ENCODE measurements at regions not wholly inside any gene's neighbourhood (a gene's known extent, or its start where the extent isn't known, plus 50 kb on each side); places are given as distances from the start of the nearest gene placed in this dataset.

DNA sequence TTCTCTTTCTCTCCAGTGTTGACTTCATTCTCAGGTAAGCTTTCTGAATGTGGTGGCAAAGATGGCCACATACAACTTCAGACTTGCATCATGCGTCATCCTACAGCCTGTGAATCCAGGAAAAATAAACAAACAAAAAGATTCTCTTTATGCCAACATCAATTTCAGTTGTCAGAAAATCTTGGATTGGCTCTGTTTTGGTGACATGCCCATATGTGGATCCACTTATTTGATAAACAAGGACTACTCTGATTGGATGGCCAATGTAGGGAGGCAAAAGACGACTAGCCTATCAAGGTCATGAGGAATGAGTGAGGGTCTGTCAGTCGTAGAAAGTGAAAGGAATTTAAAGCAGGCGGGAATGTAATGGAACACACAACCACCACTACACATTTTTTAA, 866.6 kb downstream of the USP25 start:
- DNase-seq, result no peak

DNA sequence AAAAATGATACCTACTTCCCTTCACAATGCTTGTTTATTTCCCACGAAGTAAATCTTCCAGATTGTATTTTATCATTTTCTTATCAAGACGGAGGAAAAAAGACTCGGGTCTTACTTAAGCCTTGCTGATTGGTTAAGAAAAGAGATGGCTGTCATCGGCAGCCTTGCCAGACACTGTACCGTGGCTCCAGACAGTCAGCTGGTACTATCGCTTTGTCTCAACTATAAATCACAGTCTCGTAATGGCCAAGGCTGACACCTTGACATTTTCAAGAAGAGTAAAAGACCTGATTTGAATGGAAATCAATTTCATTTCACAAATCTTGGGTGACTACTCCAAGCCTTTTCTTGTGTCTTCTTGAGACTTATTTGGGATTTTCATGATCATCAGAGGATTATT, 868.0 kb downstream of the USP25 start:
- DNase-seq, result no peak

DNA sequence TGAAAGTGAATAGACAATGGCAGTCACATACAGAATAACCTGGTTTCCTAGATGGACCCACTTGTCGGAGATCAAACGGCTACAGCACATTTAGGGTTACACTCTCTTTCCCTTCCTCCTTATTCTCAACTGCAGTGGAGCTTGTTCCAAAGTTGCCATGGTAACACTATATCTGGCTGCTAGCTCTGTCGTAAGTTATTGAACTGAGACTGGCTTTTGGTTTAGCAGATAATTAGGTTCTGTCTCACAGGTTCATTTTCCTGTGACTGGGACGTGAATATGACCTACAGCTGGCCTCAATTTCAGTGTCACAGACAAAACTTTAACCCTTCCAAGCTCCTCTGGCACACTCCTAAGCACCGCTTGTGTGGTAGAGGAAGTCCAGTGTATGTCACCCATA, 875.8 kb downstream of the USP25 start:
- DNase-seq, result no peak

DNA sequence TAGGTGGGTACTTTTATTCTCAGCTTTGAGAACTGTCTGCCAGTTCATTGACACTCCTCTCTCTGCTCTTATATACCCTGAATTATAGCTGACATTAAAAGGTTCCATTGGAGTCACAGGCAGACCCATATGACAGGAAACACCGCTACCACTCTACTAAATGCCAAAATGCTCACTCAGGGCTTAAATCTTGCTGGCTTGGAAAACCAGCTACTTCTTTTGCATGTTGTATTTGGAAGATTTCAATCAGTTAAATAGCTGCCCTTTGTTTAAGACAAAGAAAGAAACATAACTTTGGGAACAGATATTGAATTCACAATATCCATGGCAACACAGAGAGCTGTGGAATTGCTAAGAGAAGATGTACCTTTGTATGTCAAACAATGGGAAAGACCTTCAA, 876.5 kb downstream of the USP25 start:
- DNase-seq, result no peak

DNA sequence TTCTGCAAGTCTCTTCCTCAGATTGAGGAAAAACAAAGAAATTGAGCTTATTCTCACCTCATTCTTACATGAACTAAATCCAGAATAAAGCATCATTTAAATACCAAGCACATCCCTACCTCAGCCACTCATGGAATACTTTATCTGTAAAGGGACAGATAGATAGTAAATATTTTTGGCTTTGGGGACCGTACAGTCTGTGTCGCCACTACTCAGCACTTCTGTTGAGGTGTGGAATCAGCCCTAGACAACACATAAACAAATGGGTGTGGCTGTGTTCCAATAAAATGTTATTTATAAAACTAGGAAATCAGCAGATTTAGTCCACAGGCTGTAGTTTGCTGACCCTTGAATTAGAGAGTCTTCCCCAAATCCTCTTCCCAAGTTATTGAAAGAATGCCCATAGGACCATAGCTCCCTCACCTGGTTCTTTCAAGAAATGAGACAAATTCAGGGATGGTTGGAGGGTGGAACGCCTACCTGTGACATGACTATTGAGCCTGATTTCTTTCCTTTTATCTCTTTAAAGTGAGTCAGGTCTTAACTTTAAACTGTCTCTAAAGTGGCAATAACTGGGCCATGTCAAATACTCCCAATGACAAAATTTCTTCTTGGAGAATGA, 878.5 kb downstream of the USP25 start:
- DNase-seq, result no peak

DNA sequence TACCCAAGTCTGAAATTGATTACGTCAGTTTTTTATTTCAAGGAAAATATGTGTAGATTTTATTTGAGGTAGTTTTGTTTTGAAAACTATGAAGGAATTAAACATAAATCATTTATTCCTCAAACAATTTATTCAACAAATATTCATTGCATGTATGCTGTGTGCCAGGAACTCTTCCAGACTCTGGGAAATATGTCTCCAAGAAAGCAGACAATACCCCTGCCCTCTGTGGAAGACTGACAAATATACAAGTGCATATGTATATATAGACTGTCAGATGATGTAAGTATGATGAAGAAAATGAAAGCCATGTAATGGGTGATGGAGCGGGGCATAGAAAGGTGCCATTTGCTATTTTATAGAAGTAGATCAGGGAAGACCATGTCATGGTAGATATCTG, 889.5 kb downstream of the USP25 start:
- DNase-seq, result no peak

GRCh38 chr21:16620786-16621320, 891.1 kb downstream of the USP25 start:
- DNase-seq, result no peak

DNA sequence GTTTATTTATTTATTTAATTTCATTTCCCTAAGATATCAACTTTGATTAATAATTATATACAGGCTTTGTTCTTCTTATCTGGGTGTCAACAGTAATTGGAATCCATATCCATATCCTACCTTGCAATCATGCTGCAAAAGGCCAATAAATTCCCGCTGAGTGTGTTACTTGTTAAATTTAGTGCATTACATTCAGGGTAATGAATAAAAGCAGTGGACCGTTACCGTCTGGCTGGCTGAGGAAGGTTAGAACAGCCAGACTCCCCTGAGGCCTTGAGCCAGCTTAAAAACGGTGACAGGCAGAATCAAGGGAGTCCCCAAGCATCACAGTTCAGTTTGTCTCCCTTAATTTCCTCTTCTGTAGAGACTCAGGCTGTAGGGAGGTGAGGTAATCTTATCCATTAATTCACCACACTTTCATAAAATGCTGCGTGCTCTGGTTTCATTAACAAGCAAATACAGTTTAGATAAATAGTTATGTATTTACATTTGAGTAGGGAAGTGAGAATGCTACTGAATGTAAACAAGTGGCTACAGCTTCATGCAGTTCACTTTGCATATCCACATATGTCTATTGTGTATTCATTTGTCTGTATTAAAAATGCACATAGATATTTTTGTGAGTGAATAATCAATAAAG, 888.2 kb upstream of the CXADR start:
- no peak for DNase-seq

DNA sequence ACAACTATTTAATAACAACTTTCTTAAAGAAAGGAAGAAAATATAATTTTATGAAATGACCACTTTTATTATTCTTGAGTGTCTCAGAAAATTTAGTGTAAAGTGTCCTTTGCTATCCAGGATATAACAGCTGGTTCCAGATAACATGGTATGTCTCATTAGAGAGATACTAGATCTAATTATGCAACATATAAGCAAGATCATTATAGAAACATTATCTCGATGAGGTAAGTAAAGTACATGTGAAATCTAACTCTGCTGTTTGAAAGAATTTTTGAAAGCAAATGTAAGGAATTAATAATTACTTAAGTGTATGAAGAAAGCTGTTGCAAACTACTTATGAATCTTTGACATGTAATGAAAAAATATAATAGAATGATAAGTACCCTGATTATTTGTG, 887.4 kb upstream of the CXADR start:
- no peak for DNase-seq

GRCh38 chr21:16633831-16634459, 878.9 kb upstream of the CXADR start:
- DNase-seq, result no peak

DNA sequence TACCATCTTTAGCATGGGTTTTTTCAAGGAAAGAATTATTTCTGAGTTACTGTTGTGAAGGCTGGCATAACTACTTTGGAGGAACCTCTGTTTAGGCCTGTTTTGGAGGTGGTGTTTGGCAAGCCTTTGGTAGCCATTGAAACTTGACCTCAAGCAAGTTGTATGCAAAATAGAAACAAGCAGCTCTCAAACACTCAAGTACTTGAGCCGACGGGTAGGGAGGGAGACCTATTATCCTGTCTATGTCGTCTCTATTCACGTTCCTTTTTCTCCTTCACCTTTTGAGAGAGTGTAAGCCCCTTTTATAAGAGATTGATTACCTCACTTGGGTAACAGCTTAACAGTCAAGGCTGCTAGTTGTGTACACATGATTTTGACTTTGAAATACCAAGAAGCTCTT, 878.3 kb upstream of the CXADR start:
- no peak for DNase-seq

DNA sequence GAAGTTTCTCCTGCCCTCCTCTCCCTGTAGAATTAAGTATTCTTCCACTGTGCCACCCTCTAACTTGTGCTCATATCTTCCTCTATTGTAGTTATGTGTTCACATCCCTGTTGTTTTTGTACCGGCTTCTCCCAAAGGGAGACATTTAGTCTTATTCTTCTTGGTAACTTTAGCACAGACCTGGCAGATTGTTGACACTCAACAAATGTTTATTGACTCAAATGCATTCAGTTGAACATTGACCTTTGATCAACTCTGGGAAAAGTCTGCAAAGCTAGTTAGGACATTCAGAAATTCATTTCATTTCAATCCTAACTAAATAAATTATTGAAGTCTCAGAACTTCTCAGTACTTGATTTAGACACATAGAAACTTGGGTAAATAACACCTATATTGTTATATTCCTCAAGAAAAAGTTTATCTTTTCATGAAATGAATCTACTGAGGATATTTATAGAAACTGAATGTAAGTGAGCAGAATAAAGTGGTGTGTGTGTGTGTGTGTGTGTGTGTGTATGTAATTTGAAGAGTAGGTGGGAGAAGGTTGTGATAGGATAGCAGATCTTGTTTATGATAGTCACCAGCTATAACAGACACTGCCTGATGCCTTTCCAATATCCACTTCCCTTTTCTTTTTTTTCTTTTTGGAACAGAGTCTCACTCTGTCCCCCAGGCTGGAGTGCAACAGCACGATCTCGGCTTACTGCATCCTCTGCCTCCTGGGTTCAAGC, 872.4 kb upstream of the CXADR start:
- DNase-seq, result no peak

DNA sequence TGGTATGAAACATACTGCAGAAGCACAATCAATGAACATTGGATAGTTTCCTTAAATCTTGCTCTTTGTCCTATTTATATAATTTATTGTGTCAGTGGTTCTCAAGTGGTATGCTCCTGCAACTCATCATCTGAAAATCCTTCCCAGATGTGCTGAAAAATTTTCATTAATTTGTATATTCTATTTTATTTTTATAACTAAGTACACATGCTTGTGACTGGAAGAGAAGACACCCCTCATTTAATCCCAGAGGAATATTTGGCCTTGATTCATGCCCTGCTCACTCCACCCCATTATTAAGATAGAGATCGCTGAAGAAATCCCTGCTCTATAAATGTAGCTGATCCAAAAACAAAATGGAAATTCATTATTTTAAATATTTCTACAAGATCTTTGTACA, 870.5 kb upstream of the CXADR start:
- DNase-seq, result no peak

GRCh38 chr21:16644685-16645084, 868.2 kb upstream of the CXADR start:
- DNase-seq, result no peak

DNA sequence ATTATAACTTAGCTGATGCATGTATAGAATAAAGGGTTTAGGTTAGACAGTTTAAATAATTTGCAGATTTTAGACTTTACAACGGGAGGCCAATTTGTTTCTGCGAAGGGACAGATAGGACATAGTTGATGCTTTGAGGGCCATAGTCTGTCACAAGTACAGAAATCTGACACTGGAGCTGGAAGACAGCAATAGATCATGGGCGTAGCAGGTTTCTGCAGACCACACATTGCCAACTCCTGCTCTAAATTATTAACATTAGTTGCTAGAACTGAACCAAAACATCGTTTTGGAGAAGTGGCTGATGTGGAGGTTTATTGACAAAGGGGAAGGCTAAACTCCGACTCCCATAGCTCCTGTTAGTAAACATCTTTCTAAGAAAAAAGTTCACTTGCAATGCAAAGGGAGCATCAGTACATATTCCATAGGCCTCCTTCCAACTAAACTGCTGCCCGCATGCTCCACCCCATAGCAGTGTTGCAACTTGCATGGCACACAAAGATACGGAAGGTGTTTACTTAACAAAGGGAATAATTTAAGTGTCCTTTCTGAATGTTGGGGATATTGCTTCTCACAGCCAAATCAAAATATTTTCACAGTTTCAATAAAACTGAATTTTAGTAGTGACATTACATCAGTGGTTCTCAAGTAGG, 862.0 kb upstream of the CXADR start:
- DNase-seq, result no peak

- DNase-seq, result no peak
Observed at GRCh38 chr21:16651956-16652355, 860.9 kb upstream of the CXADR start.

GRCh38 chr21:16663436-16663835, 849.4 kb upstream of the CXADR start:
- no peak for DNase-seq

DNA sequence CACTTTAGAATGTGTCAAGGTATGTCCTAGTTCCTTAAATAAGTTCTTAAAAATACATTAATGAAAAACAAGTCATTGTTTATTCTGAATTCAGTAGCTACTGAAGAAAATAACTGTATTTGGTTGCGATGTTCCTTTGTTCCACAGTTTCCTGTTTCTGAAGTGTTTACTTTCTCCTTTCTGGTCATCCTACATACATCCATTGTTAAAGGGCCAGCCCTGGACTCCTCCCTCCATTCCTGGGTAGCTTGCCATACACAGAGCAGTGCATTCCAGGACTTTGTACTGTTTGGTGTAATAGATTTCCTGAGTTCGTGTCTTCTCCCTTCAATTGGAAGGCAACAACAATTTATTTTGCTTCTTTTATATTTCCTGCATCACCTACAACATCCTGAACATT, 845.4 kb upstream of the CXADR start:
- DNase-seq, result no peak

GRCh38 chr21:16674949-16675348, 837.9 kb upstream of the CXADR start:
- DNase-seq, result no peak

GRCh38 chr21:16676391-16676790, 836.5 kb upstream of the CXADR start:
- DNase-seq, result no peak

DNA sequence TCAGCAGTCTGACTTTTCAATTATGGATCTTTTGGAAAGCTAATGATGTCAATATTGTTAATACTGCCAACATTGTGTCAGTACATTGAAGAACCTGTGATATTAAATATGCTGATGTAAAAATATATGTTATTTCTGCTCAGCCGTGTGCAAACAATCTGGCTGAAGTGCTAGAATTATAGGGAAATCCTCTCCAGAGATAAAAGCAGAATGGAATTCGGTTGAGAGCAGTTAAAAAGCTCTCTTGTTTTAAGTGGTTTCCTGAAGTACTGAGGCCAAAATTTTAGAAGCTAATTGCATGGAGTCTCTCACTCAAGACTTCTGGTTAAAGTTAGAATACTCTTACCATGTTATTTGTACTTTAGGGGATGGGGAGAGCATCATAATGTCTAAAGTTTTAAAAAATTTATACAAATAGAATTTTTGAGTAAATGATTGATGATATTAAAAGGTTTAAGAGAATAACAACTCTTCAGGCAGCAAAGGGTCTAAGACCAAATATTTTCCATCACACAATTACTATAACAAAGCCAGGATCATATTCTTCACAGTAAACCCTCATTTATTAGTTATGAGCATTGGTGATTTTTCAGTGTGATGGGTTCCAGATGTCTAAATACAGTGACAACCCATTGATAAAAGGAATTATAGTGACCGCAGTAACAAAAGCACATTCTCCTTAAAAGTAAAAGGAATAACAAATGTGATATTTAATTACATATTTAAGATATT, 834.2 kb upstream of the CXADR start:
- DNase-seq, result no peak

- no peak for DNase-seq
Observed at GRCh38 chr21:16695074-16695473, 817.8 kb upstream of the CXADR start.

DNA sequence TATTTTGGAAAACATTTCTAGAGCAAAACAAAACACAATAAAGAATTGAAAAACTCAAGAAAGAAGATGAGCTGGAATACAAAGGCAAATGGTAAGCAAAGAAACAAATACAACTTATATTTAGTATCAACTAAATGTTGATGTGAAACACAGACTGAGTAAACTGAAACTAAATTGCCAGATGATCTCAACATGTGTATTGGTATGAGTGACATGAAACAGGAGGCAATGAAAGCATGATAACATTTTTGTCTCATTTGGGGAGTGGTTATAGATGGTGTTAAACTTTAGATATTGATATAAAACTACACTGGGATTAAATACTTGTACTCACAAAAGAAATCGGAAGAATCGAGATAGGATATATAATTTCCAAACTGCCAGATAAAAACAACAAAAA, 805.6 kb upstream of the CXADR start:
- no peak for DNase-seq
